Ectodermal cell (in vitro differentiated cells): ENCODE measurements at regions not wholly inside any gene's neighbourhood (a gene's known extent, or its start where the extent isn't known, plus 50 kb on each side); places are given as distances from the start of the nearest gene placed in this dataset.
A peak's percentile ranks its signal among the peaks of the same experiment; 100 is the strongest.

Experiments
- H3K27ac ChIP-seq: 2 replicates; pipeline ENCODE4 v1.7.0; 2013; ENCODE audit warnings: mild to moderate bottlenecking, low read depth, low read length; ENCODE audit not compliant: insufficient read depth, poor library complexity, severe bottlenecking
- H3K27me3 ChIP-seq: 2 replicates; pipeline ENCODE4 v1.7.0; 2013; ENCODE audit warnings: mild to moderate bottlenecking, low read length; ENCODE audit not compliant: insufficient read depth, control insufficient read depth, poor library complexity, severe bottlenecking
- H3K36me3 ChIP-seq: one replicate; pipeline ENCODE4 v1.7.0; 2013; ENCODE audit warnings: low read length; ENCODE audit not compliant: control insufficient read depth, insufficient read depth
- H3K4me1 ChIP-seq: one replicate; pipeline ENCODE4 v1.7.0; 2013; ENCODE audit warnings: low read length; ENCODE audit not compliant: control insufficient read depth, insufficient read depth
- H3K4me3 ChIP-seq: 2 replicates; pipeline ENCODE4 v1.7.0; 2013; ENCODE audit warnings: low read depth, low read length, control low read depth; ENCODE audit not compliant: insufficient read depth
- H3K9me3 ChIP-seq: 2 replicates; pipeline ENCODE4 v1.7.0; 2013; ENCODE audit warnings: mild to moderate bottlenecking, low read length, moderate library complexity; ENCODE audit not compliant: control insufficient read depth
- WGBS, 2 experiments: methylation state at CpG; one replicate each; pipeline ENCODE4 v1.1.7; 2013; ENCODE audit warnings: missing lambda C conversion rate in 2 of 2; 5-methylcytosine and 5-hydroxymethylcytosine counted together

GRCh38 chr2:226064932-226065570 lies 665.5 kb downstream of the NYAP2 start:
- H3K36me3 ChIP-seq = no peaks in the 10 kb centered on the region
- no CpG with 5 or more reads among the region's 1 CpG for WGBS, 2 experiments
- no peaks in the 10 kb centered on the region for H3K27me3 ChIP-seq

GRCh38 chr2:226063704-226064440 lies 664.4 kb downstream of the NYAP2 start:
- H3K36me3 ChIP-seq = no peaks in the 10 kb centered on the region
- H3K27ac ChIP-seq = no peak overlapping the region
- no peaks in the 10 kb centered on the region for H3K9me3 ChIP-seq
- H3K4me3 ChIP-seq = no peak overlapping the region
- 70 to 76% methylated on average over 2 to 3 of the region's 4 CpGs for WGBS, 2 experiments
- H3K27me3 ChIP-seq = no peaks in the 10 kb centered on the region
- no peaks in the 10 kb centered on the region for H3K4me1 ChIP-seq

More at GRCh38 chr2:226064932-226065570, 665.5 kb downstream of the NYAP2 start:
- H3K27ac ChIP-seq = no peak overlapping the region
- H3K4me3 ChIP-seq = no peak overlapping the region
- no peaks in the 10 kb centered on the region for H3K4me1 ChIP-seq
- no peaks in the 10 kb centered on the region for H3K9me3 ChIP-seq

GRCh38 chr2:226059961-226060627 lies 660.6 kb downstream of the NYAP2 start:
- 93 to 97% methylated on average over 3 of the region's 3 CpGs for WGBS, 2 experiments
- H3K4me1 ChIP-seq = no peaks in the 10 kb centered on the region
- H3K27me3 ChIP-seq = no peaks in the 10 kb centered on the region
- H3K27ac ChIP-seq = no peak overlapping the region
- no peak overlapping the region for H3K4me3 ChIP-seq
- H3K36me3 ChIP-seq = no peaks in the 10 kb centered on the region
- H3K9me3 ChIP-seq = no peaks in the 10 kb centered on the region

- H3K4me1 ChIP-seq = no peaks in the 10 kb centered on the region
- H3K4me3 ChIP-seq = no peak overlapping the region
- H3K36me3 ChIP-seq = no peaks in the 10 kb centered on the region
- no peak overlapping the region for H3K27ac ChIP-seq
- no peaks in the 10 kb centered on the region for H3K9me3 ChIP-seq
- H3K27me3 ChIP-seq = no peaks in the 10 kb centered on the region
- WGBS, 2 experiments = 45 to 75% methylated on average over 1 of the region's 1 CpG
These were observed 658.4 kb downstream of the NYAP2 start for GRCh38 chr2:226057914-226058313.

GRCh38 chr2:226057365-226057764 lies 657.9 kb downstream of the NYAP2 start:
- Histone ChIP-seq H3K27ac (no peak overlapping the region), H3K4me3 (no peak overlapping the region), H3K4me1 (no peaks in the 10 kb centered on the region), H3K27me3 (no peaks in the 10 kb centered on the region), H3K9me3 (no peaks in the 10 kb centered on the region), H3K36me3 (no peaks in the 10 kb centered on the region)
- WGBS, 2 experiments = 88 to 96% methylated on average over 1 of the region's 1 CpG

- Histone ChIP-seq H3K9me3 (no peaks in the 10 kb centered on the region), H3K4me1 (no peaks in the 10 kb centered on the region), H3K27ac (no peak overlapping the region), H3K27me3 (no peaks in the 10 kb centered on the region), H3K4me3 (no peak overlapping the region), H3K36me3 (no peaks in the 10 kb centered on the region)
- 95% methylated on average over 4 to 6 of the region's 6 CpGs for WGBS, 2 experiments
These were observed 653.4 kb downstream of the NYAP2 start for GRCh38 chr2:226052772-226053416.

GRCh38 chr2:226050822-226051221 lies 651.3 kb downstream of the NYAP2 start:
- no peaks in the 10 kb centered on the region for H3K27me3 ChIP-seq
- no peak overlapping the region for H3K4me3 ChIP-seq
- 83 to 95% methylated on average over 3 to 5 of the region's 5 CpGs for WGBS, 2 experiments
- peaks cover 5% of the 10 kb centered on the region for H3K4me1 ChIP-seq
- H3K27ac ChIP-seq = no peak overlapping the region
- no peaks in the 10 kb centered on the region for H3K9me3 ChIP-seq
- H3K36me3 ChIP-seq = no peaks in the 10 kb centered on the region

GRCh38 chr2:226048611-226049010 lies 649.1 kb downstream of the NYAP2 start:
- no peaks in the 10 kb centered on the region for H3K27me3 ChIP-seq
- 33 to 48% methylated on average over 4 of the region's 4 CpGs for WGBS, 2 experiments
- H3K27ac ChIP-seq = peak overlapping the region; percentile 58
- no peaks in the 10 kb centered on the region for H3K9me3 ChIP-seq
- H3K36me3 ChIP-seq = no peaks in the 10 kb centered on the region
- no peak overlapping the region for H3K4me3 ChIP-seq
- H3K4me1 ChIP-seq = peaks cover 5% of the 10 kb centered on the region

GRCh38 chr2:226045080-226045479 lies 645.6 kb downstream of the NYAP2 start:
- Histone ChIP-seq H3K4me1 (peaks cover 5% of the 10 kb centered on the region), H3K36me3 (no peaks in the 10 kb centered on the region), H3K27ac (no peak overlapping the region), H3K4me3 (no peak overlapping the region), H3K9me3 (no peaks in the 10 kb centered on the region), H3K27me3 (no peaks in the 10 kb centered on the region)
- 96% methylated on average over 8 of the region's 8 CpGs for WGBS, 2 experiments

GRCh38 chr2:226040344-226040900 lies 640.9 kb downstream of the NYAP2 start:
- no peak overlapping the region for H3K4me3 ChIP-seq
- H3K27me3 ChIP-seq = no peaks in the 10 kb centered on the region
- no peak overlapping the region for H3K27ac ChIP-seq
- no peaks in the 10 kb centered on the region for H3K4me1 ChIP-seq
- no peaks in the 10 kb centered on the region for H3K9me3 ChIP-seq
- 90 to 95% methylated on average over 2 of the region's 2 CpGs for WGBS, 2 experiments
- H3K36me3 ChIP-seq = no peaks in the 10 kb centered on the region
